ENCODE measurements at regions not wholly inside any gene's neighbourhood (a gene's known extent, or its start where the extent isn't known, plus 50 kb on each side); places are given as distances from the start of the nearest gene placed in this dataset.

GRCh38 chr5:92525131-92525530 lies 1055.9 kb downstream of the NR2F1-AS1 start:
- H3K36me3 Mint-ChIP-seq (ENCODE audit: insufficient read depth, unreplicated experiment), result no peaks in the 10 kb centered on the region
- H3K27me3 Mint-ChIP-seq (ENCODE audit: unreplicated experiment), result no peaks in the 10 kb centered on the region
- DNase-seq, result no peak
- no peak for TF ChIP-seq CTCF (IDR thresholded peaks at IDR 0.05; ENCODE audit: unreplicated experiment)
- H3K27ac Mint-ChIP-seq (ENCODE audit: unreplicated experiment), result no peak overlapping the region
- CTCF ChIA-PET, result no interaction called here
- H3K9me3 Mint-ChIP-seq (ENCODE audit: low read depth, unreplicated experiment), result peaks cover 4% of the 10 kb centered on the region
- intact Hi-C loops (cut with micrococcal nuclease; ENCODE audit: unreplicated experiment), result no loop called here
- BruUV-seq (replicated peaks), result no TSS peak
- H3K4me1 Mint-ChIP-seq (ENCODE audit: low read depth, unreplicated experiment), result no peaks in the 10 kb centered on the region
- no peak overlapping the region for H3K4me3 Mint-ChIP-seq (ENCODE audit: low read depth, unreplicated experiment)

GRCh38 chr5:92519811-92520632 lies 1061.0 kb downstream of the NR2F1-AS1 start:
- no peak overlapping the region for H3K4me3 Mint-ChIP-seq (ENCODE audit: low read depth, unreplicated experiment)
- H3K36me3 Mint-ChIP-seq (ENCODE audit: insufficient read depth, unreplicated experiment), result no peaks in the 10 kb centered on the region
- H3K9me3 Mint-ChIP-seq (ENCODE audit: low read depth, unreplicated experiment), result no peaks in the 10 kb centered on the region
- no peak overlapping the region for H3K27ac Mint-ChIP-seq (ENCODE audit: unreplicated experiment)
- no peak for TF ChIP-seq CTCF (IDR thresholded peaks at IDR 0.05; ENCODE audit: unreplicated experiment)
- peaks cover 8% of the 10 kb centered on the region for H3K4me1 Mint-ChIP-seq (ENCODE audit: low read depth, unreplicated experiment)
- intact Hi-C loops (cut with micrococcal nuclease; ENCODE audit: unreplicated experiment), result no loop called here
- no TSS peak for BruUV-seq (replicated peaks)
- no peak for DNase-seq
- CTCF ChIA-PET, result no interaction called here
- H3K27me3 Mint-ChIP-seq (ENCODE audit: unreplicated experiment), result no peaks in the 10 kb centered on the region

GRCh38 chr5:92518318-92518904 lies 1062.6 kb downstream of the NR2F1-AS1 start:
- Mint-ChIP-seq H3K27ac (ENCODE audit: unreplicated experiment) (no peak overlapping the region), H3K4me3 (ENCODE audit: low read depth, unreplicated experiment) (no peak overlapping the region), H3K36me3 (ENCODE audit: insufficient read depth, unreplicated experiment) (no peaks in the 10 kb centered on the region), H3K9me3 (ENCODE audit: low read depth, unreplicated experiment) (no peaks in the 10 kb centered on the region), H3K4me1 (ENCODE audit: low read depth, unreplicated experiment) (peaks cover 8% of the 10 kb centered on the region), H3K27me3 (ENCODE audit: unreplicated experiment) (no peaks in the 10 kb centered on the region)
- CTCF ChIA-PET, result interaction anchor here (0.9 to 1.1 kb wide), 4 partner anchors 13 to 1368 kb away, joined by 3 to 4 read pairs (median 3); no protein-coding TSS in a partner anchor
- peak; percentile 80 for TF ChIP-seq CTCF (IDR thresholded peaks at IDR 0.05; ENCODE audit: unreplicated experiment)
- DNase-seq, result peak; percentile 32
- BruUV-seq (replicated peaks), result no TSS peak
- intact Hi-C loops (cut with micrococcal nuclease; ENCODE audit: unreplicated experiment), result no loop called here

- Mint-ChIP-seq H3K4me1 (ENCODE audit: low read depth, unreplicated experiment) (peaks cover 8% of the 10 kb centered on the region), H3K4me3 (ENCODE audit: low read depth, unreplicated experiment) (no peak overlapping the region), H3K36me3 (ENCODE audit: insufficient read depth, unreplicated experiment) (no peaks in the 10 kb centered on the region), H3K27me3 (ENCODE audit: unreplicated experiment) (no peaks in the 10 kb centered on the region), H3K9me3 (ENCODE audit: low read depth, unreplicated experiment) (peaks cover 6% of the 10 kb centered on the region), H3K27ac (ENCODE audit: unreplicated experiment) (no peak overlapping the region)
- CTCF ChIA-PET, result no interaction called here
- no peak for TF ChIP-seq CTCF (IDR thresholded peaks at IDR 0.05; ENCODE audit: unreplicated experiment)
- intact Hi-C loops (cut with micrococcal nuclease; ENCODE audit: unreplicated experiment), result no loop called here
- DNase-seq, result no peak
- BruUV-seq (replicated peaks), result no TSS peak
Measured at GRCh38 chr5:92514896-92515295, 1066.1 kb downstream of the NR2F1-AS1 start.
